Thoracic aorta (tissue), 2 donors: ENCODE measurements at regions not wholly inside any gene's neighbourhood (a gene's known extent, or its start where the extent isn't known, plus 50 kb on each side); places are given as distances from the start of the nearest gene placed in this dataset.

ENCODE experiments used
- ATAC-seq: fragments of 150-250 bp; one replicate; pipeline ENCODE4 v1.8.0; 2017; ENCODE audit warnings: low read depth; ENCODE audit not compliant: insufficient number of reproducible peaks, low FRiP score
- DNase-seq: peaks from one replicate; pipeline ENCODE4 v3.0.0-alpha.2; 2020; ENCODE audit warnings: low spot score
- H3K27ac ChIP-seq, 2 donors: fragments of 200-600 bp; sonication (generic); 1 replicate in 1 of 2; 2 replicates in 1 of 2; pipeline ENCODE4 v1.5.1; 2016; ENCODE audit warnings: mild to moderate bottlenecking in 2 of 2, moderate library complexity in 2 of 2
- H3K27me3 ChIP-seq: fragments of 200-600 bp; sonication (generic); replicated peaks from 2 replicates; pipeline ENCODE4 v1.6.0; 2016; ENCODE audit warnings: mild to moderate bottlenecking; ENCODE audit not compliant: insufficient read depth
- H3K36me3 ChIP-seq: fragments of 200-600 bp; sonication (generic); one replicate; pipeline ENCODE4 v1.5.1; 2016
- H3K4me1 ChIP-seq, 2 donors: fragments of 200-600 bp; sonication (generic); 1 replicate in 1 of 2; 2 replicates in 1 of 2; pipeline versions ENCODE4 v1.5.1 to v1.6.0; 2016; ENCODE audit warnings: low read depth in 2 of 2, mild to moderate bottlenecking in 1 of 2; ENCODE audit not compliant: control insufficient read depth in 1 of 2
- H3K4me3 ChIP-seq: fragments of 200-600 bp; sonication (generic); 2 replicates; pipeline ENCODE4 v1.5.1; 2016; ENCODE audit warnings: mild to moderate bottlenecking
- H3K9me3 ChIP-seq: fragments of 200-600 bp; sonication (generic); 2 replicates; pipeline ENCODE4 v1.5.1; 2016
- CTCF ChIP-seq: fragments of 200-600 bp; sonication (generic); IDR thresholded peaks from one replicate; pipeline ENCODE4 v1.5.1; 2019; ENCODE audit warnings: antibody characterized with exemption

- no peak overlapping the region for H3K27ac ChIP-seq
- no peak for ATAC-seq
- H3K4me1 ChIP-seq, result peaks cover 3 to 17% of the 10 kb centered on the region in 2 donors
- no peaks in the 10 kb centered on the region for H3K9me3 ChIP-seq
- DNase-seq, result no peak
- H3K4me3 ChIP-seq, result peak overlapping the region; percentile 7
- no peak for TF ChIP-seq CTCF
- no peaks in the 10 kb centered on the region for H3K27me3 ChIP-seq
- H3K36me3 ChIP-seq, result no peaks in the 10 kb centered on the region
These were observed 126.0 kb downstream of the SKIDA1 start for GRCh38 chr10:21399392-21400035.

GRCh38 chr10:21398563-21399231, 126.8 kb downstream of the SKIDA1 start:
- H3K36me3 ChIP-seq, result no peaks in the 10 kb centered on the region
- H3K4me3 ChIP-seq, result peak overlapping the region; percentile 7
- TF ChIP-seq CTCF, result no peak
- ATAC-seq, result no peak
- H3K9me3 ChIP-seq, result no peaks in the 10 kb centered on the region
- no peaks in the 10 kb centered on the region for H3K27me3 ChIP-seq
- no peak for DNase-seq
- no peak overlapping the region for H3K27ac ChIP-seq
- peaks cover 3 to 17% of the 10 kb centered on the region in 2 donors for H3K4me1 ChIP-seq

- Histone ChIP-seq H3K9me3 (no peaks in the 10 kb centered on the region), H3K4me3 (no peak overlapping the region), H3K27ac (no peak overlapping the region), H3K27me3 (no peaks in the 10 kb centered on the region), H3K4me1 (peaks cover 3 to 13% of the 10 kb centered on the region in 2 donors), H3K36me3 (no peaks in the 10 kb centered on the region)
- TF ChIP-seq CTCF, result no peak
- DNase-seq (no peak), ATAC-seq (no peak)
These were observed 128.6 kb downstream of the SKIDA1 start for GRCh38 chr10:21396889-21397288.

- no peak for TF ChIP-seq CTCF
- DNase-seq (no peak), ATAC-seq (no peak)
- Histone ChIP-seq H3K4me3 (no peak overlapping the region), H3K36me3 (no peaks in the 10 kb centered on the region), H3K9me3 (no peaks in the 10 kb centered on the region), H3K4me1 (peaks cover 3 to 4% of the 10 kb centered on the region in 2 donors), H3K27me3 (no peaks in the 10 kb centered on the region), H3K27ac (no peak overlapping the region)
These were observed 131.6 kb downstream of the SKIDA1 start for GRCh38 chr10:21393931-21394330.

DNA sequence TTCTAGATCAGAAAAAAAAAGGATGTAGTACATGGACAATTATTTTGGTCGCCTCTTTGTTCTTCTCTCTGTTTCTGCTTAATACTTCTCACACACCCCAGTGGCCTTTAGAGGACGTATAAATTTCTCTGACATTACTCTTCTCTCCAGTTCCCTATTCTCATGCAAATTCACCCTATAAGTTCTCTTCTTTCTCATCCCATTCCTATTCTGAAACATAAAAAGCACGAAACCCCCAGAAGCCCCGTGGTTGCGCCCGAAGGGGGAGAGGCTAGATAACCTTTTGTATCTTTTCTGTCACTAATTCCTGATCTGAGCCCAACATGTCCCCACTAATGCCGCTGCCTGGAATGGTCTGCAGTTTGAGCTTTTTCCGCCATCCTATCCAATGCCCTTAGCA, 136.9 kb downstream of the SKIDA1 start:
- no peak for TF ChIP-seq CTCF
- Histone ChIP-seq H3K36me3 (no peaks in the 10 kb centered on the region), H3K4me3 (no peak overlapping the region), H3K4me1 (no peaks in the 10 kb centered on the region), H3K27me3 (no peaks in the 10 kb centered on the region), H3K9me3 (no peaks in the 10 kb centered on the region), H3K27ac (no peak overlapping the region)
- no peak for DNase-seq
- ATAC-seq, result no peak
